Activated CD8-positive, alpha-beta T cell treated with anti-CD3 and anti-CD28 coated beads for 36 hours (primary cell): ENCODE measurements at regions not wholly inside any gene's neighbourhood (a gene's known extent, or its start where the extent isn't known, plus 50 kb on each side); places are given as distances from the start of the nearest gene placed in this dataset.

ENCODE experiments used
- ATAC-seq: fragments of 200-7000 bp; cut with Tn5 transposase; one replicate; pipeline ENCODE4 v1.10.0; 2021; ENCODE audit warnings: mild to moderate bottlenecking, moderate library complexity
- CTCF ChIA-PET: fragments of 350-600 bp; sonication (Branson Sonifier 250); formaldehyde crosslinking; loops from one replicate; lab custom pipeline; 2021; ENCODE audit warnings: antibody characterized with exemption; lab: Charles Lee
- POLR2A ChIA-PET: fragments of 350-600 bp; sonication (Branson Sonifier 250); formaldehyde crosslinking; loops from one replicate; lab custom pipeline; 2021; ENCODE audit warnings: antibody characterized with exemption; lab: Charles Lee
- DNase-seq: peaks from one replicate; pipeline ENCODE4 v3.0.0-alpha.2; 2020
- H3K27ac Mint-ChIP-seq: one replicate; pipeline ENCODE4 v1.8.0; 2021; ENCODE audit warnings: mild to moderate bottlenecking, mixed read lengths
- H3K27me3 Mint-ChIP-seq: one replicate; pipeline ENCODE4 v1.8.0; 2021; ENCODE audit warnings: mixed read lengths
- H3K36me3 Mint-ChIP-seq: one replicate; pipeline ENCODE4 v1.8.0; 2021; ENCODE audit warnings: low read depth, mixed read lengths
- H3K4me1 Mint-ChIP-seq: one replicate; pipeline ENCODE4 v1.8.0; 2021; ENCODE audit warnings: low read depth, mixed read lengths
- H3K4me3 Mint-ChIP-seq: one replicate; pipeline ENCODE4 v1.8.0; 2021; ENCODE audit warnings: mild to moderate bottlenecking, moderate library complexity, mixed read lengths
- H3K9me3 Mint-ChIP-seq: one replicate; pipeline ENCODE4 v1.8.0; 2021; ENCODE audit warnings: mixed read lengths
- intact Hi-C: fragments of 100-400 bp; cut with micrococcal nuclease; formaldehyde crosslinking; loops from one replicate; pipeline ENCODE4 v1.10.0; 2022
- TF ChIP-seq, protein P1 (sequence below): fragments of 200-600 bp; IDR thresholded peaks from one replicate; pipeline ENCODE4 v1.8.0; 2022; ENCODE audit warnings: antibody characterized with exemption, mild to moderate bottlenecking

DNA sequence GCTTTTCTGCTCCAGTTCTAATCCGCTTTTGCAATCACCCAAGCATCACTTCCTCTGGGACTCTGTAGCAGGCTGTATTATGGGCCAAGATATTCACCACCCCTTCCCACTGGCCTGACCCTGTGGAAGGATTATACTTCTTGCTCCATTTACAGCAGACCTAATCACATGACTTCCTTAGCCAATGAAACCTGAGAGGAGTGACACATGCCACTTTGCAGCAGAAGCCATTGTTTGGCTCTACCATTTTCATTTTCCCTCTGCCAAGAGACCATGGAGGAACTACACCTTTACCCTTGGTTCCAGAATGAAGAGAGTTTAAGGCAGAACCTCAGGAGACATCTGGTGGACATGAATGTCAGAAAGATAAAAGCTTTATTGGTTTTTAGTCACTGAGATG lies 134.9 kb upstream of the HSD17B12 start:
- peaks cover 2% of the 10 kb centered on the region for H3K4me1 Mint-ChIP-seq
- TF ChIP-seq, protein P1, sequence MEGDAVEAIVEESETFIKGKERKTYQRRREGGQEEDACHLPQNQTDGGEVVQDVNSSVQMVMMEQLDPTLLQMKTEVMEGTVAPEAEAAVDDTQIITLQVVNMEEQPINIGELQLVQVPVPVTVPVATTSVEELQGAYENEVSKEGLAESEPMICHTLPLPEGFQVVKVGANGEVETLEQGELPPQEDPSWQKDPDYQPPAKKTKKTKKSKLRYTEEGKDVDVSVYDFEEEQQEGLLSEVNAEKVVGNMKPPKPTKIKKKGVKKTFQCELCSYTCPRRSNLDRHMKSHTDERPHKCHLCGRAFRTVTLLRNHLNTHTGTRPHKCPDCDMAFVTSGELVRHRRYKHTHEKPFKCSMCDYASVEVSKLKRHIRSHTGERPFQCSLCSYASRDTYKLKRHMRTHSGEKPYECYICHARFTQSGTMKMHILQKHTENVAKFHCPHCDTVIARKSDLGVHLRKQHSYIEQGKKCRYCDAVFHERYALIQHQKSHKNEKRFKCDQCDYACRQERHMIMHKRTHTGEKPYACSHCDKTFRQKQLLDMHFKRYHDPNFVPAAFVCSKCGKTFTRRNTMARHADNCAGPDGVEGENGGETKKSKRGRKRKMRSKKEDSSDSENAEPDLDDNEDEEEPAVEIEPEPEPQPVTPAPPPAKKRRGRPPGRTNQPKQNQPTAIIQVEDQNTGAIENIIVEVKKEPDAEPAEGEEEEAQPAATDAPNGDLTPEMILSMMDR, result no peak
- intact Hi-C loops, result no loop called here
- CTCF ChIA-PET, result no interaction called here
- no peak overlapping the region for H3K27ac Mint-ChIP-seq
- H3K27me3 Mint-ChIP-seq, result peaks cover 55% of the 10 kb centered on the region
- POLR2A ChIA-PET, result no interaction called here
- ATAC-seq, result no peak
- no peak for DNase-seq
- H3K9me3 Mint-ChIP-seq, result no peaks in the 10 kb centered on the region
- H3K4me3 Mint-ChIP-seq, result no peak overlapping the region
- H3K36me3 Mint-ChIP-seq, result no peaks in the 10 kb centered on the region

DNA sequence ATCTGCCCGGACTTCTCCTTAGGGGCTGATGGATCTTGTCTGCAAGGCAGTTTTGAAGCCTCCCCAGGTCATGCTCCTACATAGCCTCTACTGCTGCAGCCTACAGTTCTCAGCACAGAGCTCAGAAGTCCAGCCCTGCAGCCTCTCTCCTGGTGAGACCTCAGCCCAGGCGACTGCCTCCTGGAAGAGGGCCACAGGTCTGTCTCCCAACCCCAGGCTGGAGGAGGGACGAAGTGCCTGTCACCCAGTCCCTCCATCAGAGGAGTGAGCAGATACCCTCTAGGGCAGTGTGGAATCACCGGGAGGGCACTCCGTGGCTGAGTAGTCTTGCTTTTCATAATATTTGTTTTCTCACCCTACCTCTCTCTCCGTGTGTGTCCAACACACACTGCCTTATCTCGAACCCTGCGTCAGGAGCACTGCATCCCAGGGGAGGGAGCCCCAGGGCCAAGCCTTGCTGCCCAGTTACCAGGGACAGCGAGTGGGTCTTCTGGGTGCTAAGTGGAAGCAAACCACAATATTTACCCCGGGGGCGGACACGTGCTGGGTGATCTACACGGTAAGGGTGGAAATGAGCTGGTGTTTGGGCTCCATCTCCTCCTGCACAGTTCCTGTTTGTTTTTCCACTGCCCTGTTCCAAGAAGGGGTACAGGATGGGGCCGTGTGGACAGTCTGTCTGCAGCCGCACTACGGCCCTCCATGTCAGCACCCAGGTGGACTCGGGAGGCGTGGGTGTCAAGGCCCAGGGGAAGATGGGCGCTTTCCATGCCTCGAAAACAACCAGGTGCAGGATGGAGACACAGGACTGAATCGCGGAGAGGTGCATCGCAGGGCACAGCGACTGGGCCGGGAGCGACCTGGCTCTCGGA lies 133.7 kb upstream of the HSD17B12 start:
- no peak for DNase-seq
- no peak for ATAC-seq
- TF ChIP-seq, protein P1, result no peak
- peaks cover 57% of the 10 kb centered on the region for H3K27me3 Mint-ChIP-seq
- POLR2A ChIA-PET, result no interaction called here
- H3K27ac Mint-ChIP-seq, result no peak overlapping the region
- H3K9me3 Mint-ChIP-seq, result no peaks in the 10 kb centered on the region
- intact Hi-C loops, result no loop called here
- peaks cover 2% of the 10 kb centered on the region for H3K4me1 Mint-ChIP-seq
- H3K36me3 Mint-ChIP-seq, result no peaks in the 10 kb centered on the region
- CTCF ChIA-PET, result no interaction called here
- H3K4me3 Mint-ChIP-seq, result no peak overlapping the region

DNA sequence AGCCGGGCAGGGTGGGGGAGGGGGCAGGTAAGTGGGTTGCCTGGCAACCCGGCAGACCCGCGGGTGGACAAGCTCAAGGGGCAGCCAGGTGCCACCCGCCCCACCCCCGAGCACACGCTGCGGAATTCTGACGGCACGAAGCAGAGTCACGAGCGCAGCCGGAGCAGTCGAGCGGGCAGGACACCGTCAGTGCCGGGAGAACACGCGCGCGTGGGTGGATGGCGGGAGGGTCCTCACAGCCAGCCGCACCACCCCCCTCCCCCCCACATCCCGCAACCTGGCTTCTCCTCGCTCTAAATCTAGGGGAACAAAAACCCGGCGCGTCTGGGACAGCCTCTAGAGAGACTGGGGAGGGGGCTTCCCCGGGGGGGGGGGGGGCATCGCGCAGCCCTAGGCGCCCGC lies 133.1 kb upstream of the HSD17B12 start:
- ChIA-PET CTCF (no interaction called here), POLR2A (no interaction called here)
- no peak overlapping the region for H3K27ac Mint-ChIP-seq
- no peak overlapping the region for H3K4me3 Mint-ChIP-seq
- TF ChIP-seq, protein P1, result no peak
- ATAC-seq (no peak), DNase-seq (no peak)
- H3K9me3 Mint-ChIP-seq, result no peaks in the 10 kb centered on the region
- intact Hi-C loops, result no loop called here
- no peaks in the 10 kb centered on the region for H3K36me3 Mint-ChIP-seq
- H3K4me1 Mint-ChIP-seq, result peaks cover 2% of the 10 kb centered on the region
- H3K27me3 Mint-ChIP-seq, result peaks cover 56% of the 10 kb centered on the region

DNA sequence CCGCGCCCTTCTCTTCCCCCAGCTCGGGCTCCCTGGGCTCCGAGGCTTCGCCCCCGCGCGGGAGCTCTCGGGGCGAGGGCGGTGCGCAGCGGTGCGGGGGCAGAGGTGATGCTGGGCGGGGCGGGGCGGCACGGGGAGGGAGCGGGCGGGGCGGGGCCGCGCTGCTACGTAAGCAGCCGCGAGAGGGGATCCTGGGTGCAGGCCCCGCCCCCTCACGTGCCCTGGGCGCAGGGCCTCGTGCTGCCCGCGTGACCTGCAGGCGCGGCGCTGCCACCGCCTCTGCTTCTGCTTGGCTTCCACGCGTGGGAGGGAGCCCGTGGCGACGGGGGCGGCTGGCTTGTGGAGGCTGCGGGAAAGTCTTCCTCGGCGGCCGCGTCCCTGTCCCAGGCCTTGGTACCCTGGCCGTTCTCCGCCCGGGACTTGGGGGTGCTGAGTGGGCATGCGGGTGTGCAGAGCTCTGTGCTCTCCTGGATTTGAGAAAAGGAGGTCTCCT lies 132.6 kb upstream of the HSD17B12 start:
- POLR2A ChIA-PET, result no interaction called here
- H3K27me3 Mint-ChIP-seq, result peaks cover 53% of the 10 kb centered on the region
- H3K27ac Mint-ChIP-seq, result no peak overlapping the region
- CTCF ChIA-PET, result no interaction called here
- no peak for ATAC-seq
- peaks cover 2% of the 10 kb centered on the region for H3K4me1 Mint-ChIP-seq
- intact Hi-C loops, result no loop called here
- H3K36me3 Mint-ChIP-seq, result no peaks in the 10 kb centered on the region
- DNase-seq, result peak; percentile 9
- no peak overlapping the region for H3K4me3 Mint-ChIP-seq
- TF ChIP-seq, protein P1, result no peak
- no peaks in the 10 kb centered on the region for H3K9me3 Mint-ChIP-seq

DNA sequence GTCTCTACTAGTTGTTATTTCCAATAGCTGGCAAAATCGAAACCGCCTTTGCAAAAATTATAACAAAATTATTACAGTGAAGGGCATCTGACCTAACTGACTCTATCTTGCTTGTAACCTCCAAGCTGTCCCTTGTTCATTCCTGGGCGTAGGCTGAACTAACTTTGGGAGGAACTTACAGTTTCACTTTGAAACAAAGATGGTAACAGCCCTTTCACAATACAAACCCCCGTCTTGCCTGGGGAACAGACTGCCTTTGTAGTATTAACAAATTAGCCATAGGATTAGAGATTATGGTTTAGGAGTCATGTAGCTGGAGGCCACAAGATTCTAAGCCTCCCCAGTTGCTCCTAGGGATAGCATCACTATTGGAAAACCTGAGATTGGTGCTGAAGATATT lies 131.6 kb upstream of the HSD17B12 start:
- Mint-ChIP-seq H3K4me1 (peaks cover 2% of the 10 kb centered on the region), H3K9me3 (no peaks in the 10 kb centered on the region), H3K4me3 (no peak overlapping the region), H3K27ac (no peak overlapping the region), H3K36me3 (no peaks in the 10 kb centered on the region), H3K27me3 (peaks cover 54% of the 10 kb centered on the region)
- CTCF ChIA-PET, result no interaction called here
- POLR2A ChIA-PET, result no interaction called here
- intact Hi-C loops, result no loop called here
- ATAC-seq, result no peak
- DNase-seq, result no peak
- TF ChIP-seq, protein P1, result no peak
